ENCODE measurements at regions not wholly inside any gene's neighbourhood (a gene's known extent, or its start where the extent isn't known, plus 50 kb on each side); places are given as distances from the start of the nearest gene placed in this dataset.

- TF ChIP-seq CTCF (IDR thresholded peaks at IDR 0.05; ENCODE audit: low read depth, low read length) (no peak), EZH2phosphoT487 (IDR thresholded peaks at IDR 0.05; ENCODE audit: low read depth) (no peak)
Measured at GRCh38 chr11:91798240-91798639, 426.4 kb upstream of the FAT3 start.
